ENCODE measurements at regions not wholly inside any gene's neighbourhood (a gene's known extent, or its start where the extent isn't known, plus 50 kb on each side); places are given as distances from the start of the nearest gene placed in this dataset.

GRCh38 chr7:24036033-24036412 lies 248.0 kb upstream of the NPY start:
- Histone ChIP-seq H3K9me3 (no peaks in the 10 kb centered on the region), H3K4me1 (no peaks in the 10 kb centered on the region), H3K27ac (no peak overlapping the region), H3K4me3 (no peak overlapping the region), H3K27me3 (no peaks in the 10 kb centered on the region), H3K36me3 (no peaks in the 10 kb centered on the region)
- intact Hi-C loops (cut with DNase I) = no loop called here
- 67% methylated on average over 2 of the region's 2 CpGs for WGBS (ENCODE audit: insufficient coverage, low coverage, low lambda C conversion rate, missing lambda C conversion rate)
- TF ChIP-seq POLR2A (IDR thresholded peaks at IDR 0.05) = no peak
- TF ChIP-seq CTCF (IDR thresholded peaks at IDR 0.05) = no peak
- no peak for ATAC-seq
- DNase-seq = no peak

- H3K4me3 ChIP-seq = no peak overlapping the region
- H3K27me3 ChIP-seq = no peaks in the 10 kb centered on the region
- no peak overlapping the region for H3K27ac ChIP-seq
- TF ChIP-seq POLR2A (IDR thresholded peaks at IDR 0.05) (no peak), CTCF (IDR thresholded peaks at IDR 0.05) (no peak)
- no peaks in the 10 kb centered on the region for H3K9me3 ChIP-seq
- DNase-seq (no peak), ATAC-seq (no peak)
- intact Hi-C loops (cut with DNase I) = no loop called here
- 61% methylated on average over 5 of the region's 5 CpGs for WGBS (ENCODE audit: insufficient coverage, low coverage, low lambda C conversion rate, missing lambda C conversion rate)
- H3K36me3 ChIP-seq = no peaks in the 10 kb centered on the region
- no peaks in the 10 kb centered on the region for H3K4me1 ChIP-seq
Measured at GRCh38 chr7:24038993-24039392, 245.0 kb upstream of the NPY start.

GRCh38 chr7:24039991-24040624 lies 243.9 kb upstream of the NPY start:
- H3K36me3 ChIP-seq = no peaks in the 10 kb centered on the region
- no peak overlapping the region for H3K27ac ChIP-seq
- TF ChIP-seq POLR2A (IDR thresholded peaks at IDR 0.05) = no peak
- no peak for TF ChIP-seq CTCF (IDR thresholded peaks at IDR 0.05)
- no peak for DNase-seq
- H3K27me3 ChIP-seq = no peaks in the 10 kb centered on the region
- intact Hi-C loops (cut with DNase I) = no loop called here
- H3K9me3 ChIP-seq = no peaks in the 10 kb centered on the region
- WGBS (ENCODE audit: insufficient coverage, low coverage, low lambda C conversion rate, missing lambda C conversion rate) = 22% methylated on average over 6 of the region's 6 CpGs
- no peaks in the 10 kb centered on the region for H3K4me1 ChIP-seq
- H3K4me3 ChIP-seq = no peak overlapping the region
- ATAC-seq = no peak

GRCh38 chr7:24042028-24042427 lies 242.0 kb upstream of the NPY start:
- no peaks in the 10 kb centered on the region for H3K27me3 ChIP-seq
- no peak overlapping the region for H3K4me3 ChIP-seq
- intact Hi-C loops (cut with DNase I) = no loop called here
- ATAC-seq (no peak), DNase-seq (no peak)
- 66% methylated on average over 5 of the region's 5 CpGs for WGBS (ENCODE audit: insufficient coverage, low coverage, low lambda C conversion rate, missing lambda C conversion rate)
- H3K9me3 ChIP-seq = no peaks in the 10 kb centered on the region
- no peak for TF ChIP-seq POLR2A (IDR thresholded peaks at IDR 0.05)
- H3K27ac ChIP-seq = no peak overlapping the region
- H3K36me3 ChIP-seq = no peaks in the 10 kb centered on the region
- H3K4me1 ChIP-seq = no peaks in the 10 kb centered on the region

GRCh38 chr7:24049296-24049695 lies 234.7 kb upstream of the NPY start:
- Histone ChIP-seq H3K9me3 (no peaks in the 10 kb centered on the region), H3K36me3 (no peaks in the 10 kb centered on the region), H3K4me3 (no peak overlapping the region), H3K4me1 (no peaks in the 10 kb centered on the region), H3K27me3 (no peaks in the 10 kb centered on the region), H3K27ac (no peak overlapping the region)
- ATAC-seq (no peak), DNase-seq (no peak)
- TF ChIP-seq POLR2A (IDR thresholded peaks at IDR 0.05) (no peak), CTCF (IDR thresholded peaks at IDR 0.05) (no peak)
- 44% methylated on average over 1 of the region's 2 CpGs for WGBS (ENCODE audit: insufficient coverage, low coverage, low lambda C conversion rate, missing lambda C conversion rate)
- intact Hi-C loops (cut with DNase I) = no loop called here
